LNCaP clone FGC (cell line): ENCODE measurements at regions not wholly inside any gene's neighbourhood (a gene's known extent, or its start where the extent isn't known, plus 50 kb on each side); places are given as distances from the start of the nearest gene placed in this dataset.

Source experiments
- DNase-seq: peaks from one replicate; pipeline ENCODE4 v3.0.0-alpha.2; 2011; ENCODE audit warnings: low read depth
- H3K4me3 ChIP-seq: 2 replicates; pipeline ENCODE4 v1.5.1; 2011; ENCODE audit warnings: mild to moderate bottlenecking, low read depth, low read length, control low read depth
- CTCF ChIP-seq: IDR thresholded peaks from 2 replicates; pipeline ENCODE4 v1.5.1; 2012; ENCODE audit warnings: mild to moderate bottlenecking; ENCODE audit not compliant: control insufficient read depth, insufficient read depth; ENCODE audit errors: extremely low read depth

GRCh38 chr14:25955772-25956171 lies 642.1 kb downstream of the NOVA1 start:
- no peak for TF ChIP-seq CTCF
- no peak overlapping the region for H3K4me3 ChIP-seq
- DNase-seq: no peak

GRCh38 chr14:25953532-25954139 lies 644.2 kb downstream of the NOVA1 start:
- no peak overlapping the region for H3K4me3 ChIP-seq
- TF ChIP-seq CTCF: no peak
- peak; percentile 22 for DNase-seq

GRCh38 chr14:25945746-25946145 lies 652.1 kb downstream of the NOVA1 start:
- no peak for TF ChIP-seq CTCF
- H3K4me3 ChIP-seq: no peak overlapping the region
- DNase-seq: peak; percentile 56

- DNase-seq: no peak
- no peak overlapping the region for H3K4me3 ChIP-seq
- no peak for TF ChIP-seq CTCF
These were observed 653.8 kb downstream of the NOVA1 start for GRCh38 chr14:25944020-25944419.

GRCh38 chr14:25943329-25943728 lies 654.5 kb downstream of the NOVA1 start:
- no peak for DNase-seq
- no peak overlapping the region for H3K4me3 ChIP-seq
- TF ChIP-seq CTCF: no peak

GRCh38 chr14:25942090-25942489 lies 655.7 kb downstream of the NOVA1 start:
- no peak for TF ChIP-seq CTCF
- DNase-seq: no peak
- no peak overlapping the region for H3K4me3 ChIP-seq

GRCh38 chr14:25933731-25934130 lies 664.1 kb downstream of the NOVA1 start:
- no peak for TF ChIP-seq CTCF
- DNase-seq: no peak
- no peak overlapping the region for H3K4me3 ChIP-seq
